ENCODE measurements at regions not wholly inside any gene's neighbourhood (a gene's known extent, or its start where the extent isn't known, plus 50 kb on each side); places are given as distances from the start of the nearest gene placed in this dataset.

GRCh38 chr5:35312267-35312666 lies 82.0 kb upstream of the PRLR start:
- H3K27ac Mint-ChIP-seq, result no peak overlapping the region
- ChIA-PET POLR2A (no interaction called here), CTCF (no interaction called here)
- H3K4me3 Mint-ChIP-seq, result no peak overlapping the region
- peaks cover 7% of the 10 kb centered on the region for H3K4me1 Mint-ChIP-seq
- DNase-seq, result no peak
- peaks cover 1% of the 10 kb centered on the region for H3K9me3 Mint-ChIP-seq (ENCODE audit: low read depth)
- ATAC-seq, result no peak
- peaks cover 26% of the 10 kb centered on the region for H3K27me3 Mint-ChIP-seq
- intact Hi-C loops (cut with DNase I, micrococcal nuclease), result loop anchor here in 1 of 2 experiments (10.0 kb wide), 1 partner anchor 613 kb away; no protein-coding TSS in a partner anchor
- H3K36me3 Mint-ChIP-seq (ENCODE audit: low read depth), result no peaks in the 10 kb centered on the region

- DNase-seq (no peak), ATAC-seq (no peak)
- Mint-ChIP-seq H3K27ac (no peak overlapping the region), H3K4me3 (no peak overlapping the region), H3K9me3 (ENCODE audit: low read depth) (no peaks in the 10 kb centered on the region), H3K27me3 (peaks cover 31% of the 10 kb centered on the region), H3K4me1 (no peaks in the 10 kb centered on the region), H3K36me3 (ENCODE audit: low read depth) (no peaks in the 10 kb centered on the region)
- ChIA-PET CTCF (no interaction called here), POLR2A (no interaction called here)
- intact Hi-C loops (cut with DNase I, micrococcal nuclease), result loop anchor here in 1 of 2 experiments (10.0 kb wide), 1 partner anchor 615 kb away; no protein-coding TSS in a partner anchor
Observed at GRCh38 chr5:35309365-35310130, 79.3 kb upstream of the PRLR start.

GRCh38 chr5:35308421-35308820 lies 78.1 kb upstream of the PRLR start:
- Mint-ChIP-seq H3K27ac (no peak overlapping the region), H3K4me1 (no peaks in the 10 kb centered on the region), H3K27me3 (peaks cover 24% of the 10 kb centered on the region), H3K36me3 (ENCODE audit: low read depth) (no peaks in the 10 kb centered on the region), H3K9me3 (ENCODE audit: low read depth) (no peaks in the 10 kb centered on the region), H3K4me3 (no peak overlapping the region)
- ATAC-seq (no peak), DNase-seq (no peak)
- POLR2A ChIA-PET, result no interaction called here
- intact Hi-C loops (cut with DNase I, micrococcal nuclease), result no loop called here
- CTCF ChIA-PET, result no interaction called here

- no peak overlapping the region for H3K4me3 Mint-ChIP-seq
- no peak for DNase-seq
- H3K27ac Mint-ChIP-seq, result no peak overlapping the region
- ChIA-PET CTCF (no interaction called here), POLR2A (no interaction called here)
- H3K4me1 Mint-ChIP-seq, result no peaks in the 10 kb centered on the region
- ATAC-seq, result no peak
- peaks cover 23% of the 10 kb centered on the region for H3K27me3 Mint-ChIP-seq
- no peaks in the 10 kb centered on the region for H3K9me3 Mint-ChIP-seq (ENCODE audit: low read depth)
- intact Hi-C loops (cut with DNase I, micrococcal nuclease), result no loop called here
- H3K36me3 Mint-ChIP-seq (ENCODE audit: low read depth), result no peaks in the 10 kb centered on the region
Observed at GRCh38 chr5:35306716-35307365, 76.6 kb upstream of the PRLR start.

- H3K4me1 Mint-ChIP-seq, result no peaks in the 10 kb centered on the region
- CTCF ChIA-PET, result no interaction called here
Observed at GRCh38 chr5:35305336-35306020, 75.2 kb upstream of the PRLR start.

GRCh38 chr5:35304291-35304690 lies 74.0 kb upstream of the PRLR start:
- ChIA-PET CTCF (no interaction called here), POLR2A (no interaction called here)
- Mint-ChIP-seq H3K4me3 (no peak overlapping the region), H3K27ac (no peak overlapping the region), H3K27me3 (peaks cover 31% of the 10 kb centered on the region), H3K36me3 (ENCODE audit: low read depth) (no peaks in the 10 kb centered on the region), H3K4me1 (no peaks in the 10 kb centered on the region), H3K9me3 (ENCODE audit: low read depth) (no peaks in the 10 kb centered on the region)
- ATAC-seq, result no peak
- DNase-seq, result no peak
- intact Hi-C loops (cut with DNase I, micrococcal nuclease), result no loop called here

More at GRCh38 chr5:35305336-35306020, 75.2 kb upstream of the PRLR start:
- Mint-ChIP-seq H3K27ac (no peak overlapping the region), H3K27me3 (peaks cover 27% of the 10 kb centered on the region), H3K36me3 (ENCODE audit: low read depth) (no peaks in the 10 kb centered on the region), H3K4me3 (no peak overlapping the region), H3K9me3 (ENCODE audit: low read depth) (no peaks in the 10 kb centered on the region)
- ATAC-seq, result no peak
- POLR2A ChIA-PET, result no interaction called here
- no peak for DNase-seq
- intact Hi-C loops (cut with DNase I, micrococcal nuclease), result no loop called here

GRCh38 chr5:35303152-35303551 lies 72.9 kb upstream of the PRLR start:
- Mint-ChIP-seq H3K27ac (no peak overlapping the region), H3K9me3 (ENCODE audit: low read depth) (no peaks in the 10 kb centered on the region), H3K36me3 (ENCODE audit: low read depth) (no peaks in the 10 kb centered on the region), H3K4me1 (no peaks in the 10 kb centered on the region), H3K4me3 (no peak overlapping the region), H3K27me3 (peaks cover 34% of the 10 kb centered on the region)
- intact Hi-C loops (cut with DNase I, micrococcal nuclease), result no loop called here
- DNase-seq, result no peak
- CTCF ChIA-PET, result no interaction called here
- peak; percentile 16 for ATAC-seq
- POLR2A ChIA-PET, result no interaction called here

- CTCF ChIA-PET, result no interaction called here
- no peak overlapping the region for H3K27ac Mint-ChIP-seq
- DNase-seq (no peak), ATAC-seq (peak; percentile 44)
- POLR2A ChIA-PET, result no interaction called here
- no peaks in the 10 kb centered on the region for H3K36me3 Mint-ChIP-seq (ENCODE audit: low read depth)
- H3K4me3 Mint-ChIP-seq, result no peak overlapping the region
- no peaks in the 10 kb centered on the region for H3K9me3 Mint-ChIP-seq (ENCODE audit: low read depth)
- intact Hi-C loops (cut with DNase I, micrococcal nuclease), result no loop called here
- no peaks in the 10 kb centered on the region for H3K4me1 Mint-ChIP-seq
- peaks cover 32% of the 10 kb centered on the region for H3K27me3 Mint-ChIP-seq
Observed at GRCh38 chr5:35302544-35302943, 72.3 kb upstream of the PRLR start.

- no peak overlapping the region for H3K4me3 Mint-ChIP-seq
- peaks cover 5% of the 10 kb centered on the region for H3K9me3 Mint-ChIP-seq (ENCODE audit: low read depth)
- CTCF ChIA-PET, result no interaction called here
- DNase-seq, result no peak
- peaks cover 22% of the 10 kb centered on the region for H3K27me3 Mint-ChIP-seq
- no peak for ATAC-seq
- no peak overlapping the region for H3K27ac Mint-ChIP-seq
- no peaks in the 10 kb centered on the region for H3K4me1 Mint-ChIP-seq
- POLR2A ChIA-PET, result no interaction called here
- intact Hi-C loops (cut with DNase I, micrococcal nuclease), result no loop called here
- no peaks in the 10 kb centered on the region for H3K36me3 Mint-ChIP-seq (ENCODE audit: low read depth)
Observed at GRCh38 chr5:35297755-35298154, 67.5 kb upstream of the PRLR start.

GRCh38 chr5:35294976-35295375 lies 64.7 kb upstream of the PRLR start:
- intact Hi-C loops (cut with DNase I, micrococcal nuclease), result no loop called here
- ChIA-PET CTCF (no interaction called here), POLR2A (no interaction called here)
- Mint-ChIP-seq H3K9me3 (ENCODE audit: low read depth) (peaks cover 7% of the 10 kb centered on the region), H3K4me3 (no peak overlapping the region), H3K36me3 (ENCODE audit: low read depth) (no peaks in the 10 kb centered on the region), H3K4me1 (no peaks in the 10 kb centered on the region), H3K27me3 (peaks cover 13% of the 10 kb centered on the region), H3K27ac (no peak overlapping the region)
- DNase-seq (no peak), ATAC-seq (no peak)

GRCh38 chr5:35294017-35294416 lies 63.7 kb upstream of the PRLR start:
- DNase-seq (no peak), ATAC-seq (no peak)
- no peaks in the 10 kb centered on the region for H3K36me3 Mint-ChIP-seq (ENCODE audit: low read depth)
- H3K27ac Mint-ChIP-seq, result no peak overlapping the region
- H3K4me3 Mint-ChIP-seq, result no peak overlapping the region
- POLR2A ChIA-PET, result no interaction called here
- CTCF ChIA-PET, result no interaction called here
- peaks cover 7% of the 10 kb centered on the region for H3K9me3 Mint-ChIP-seq (ENCODE audit: low read depth)
- intact Hi-C loops (cut with DNase I, micrococcal nuclease), result no loop called here
- peaks cover 10% of the 10 kb centered on the region for H3K27me3 Mint-ChIP-seq
- no peaks in the 10 kb centered on the region for H3K4me1 Mint-ChIP-seq

- no peak for DNase-seq
- Mint-ChIP-seq H3K9me3 (ENCODE audit: low read depth) (peaks cover 4% of the 10 kb centered on the region), H3K27ac (no peak overlapping the region), H3K4me3 (no peak overlapping the region), H3K4me1 (no peaks in the 10 kb centered on the region), H3K27me3 (peaks cover 4% of the 10 kb centered on the region), H3K36me3 (ENCODE audit: low read depth) (no peaks in the 10 kb centered on the region)
- ATAC-seq, result no peak
- intact Hi-C loops (cut with DNase I, micrococcal nuclease), result no loop called here
- ChIA-PET POLR2A (no interaction called here), CTCF (no interaction called here)
Observed at GRCh38 chr5:35285435-35285834, 55.1 kb upstream of the PRLR start.
